ENCODE measurements at regions not wholly inside any gene's neighbourhood (a gene's known extent, or its start where the extent isn't known, plus 50 kb on each side); places are given as distances from the start of the nearest gene placed in this dataset.
"Not testable (repeated sequence)": the region's sequence is repeated elsewhere in the genome, so short reads cannot be mapped to it uniquely, and the experiment has no call there.

DNA sequence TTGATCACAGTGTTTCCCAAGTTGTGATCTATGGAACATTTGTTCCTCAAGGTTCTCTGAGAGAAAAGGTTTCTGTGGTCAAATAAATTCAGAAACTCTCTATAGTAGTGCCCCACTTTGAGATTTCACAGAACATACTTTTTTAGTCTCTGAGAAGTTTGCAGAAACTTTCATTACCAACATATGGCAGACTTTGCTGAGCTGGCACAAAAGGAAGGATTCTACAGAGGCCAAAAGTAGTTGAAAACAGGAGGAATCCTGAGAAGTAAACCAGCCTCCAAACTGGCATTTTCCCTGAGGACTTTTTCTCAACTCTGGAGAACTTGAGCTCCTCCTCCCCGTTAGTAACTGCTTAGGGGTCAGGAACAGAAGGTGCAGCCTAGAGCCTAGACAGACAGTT, 117.8 kb upstream of the ESX1 start:
- no peak for TF ChIP-seq EZH2phosphoT487 (IDR thresholded peaks at IDR 0.05; ENCODE audit: low read depth)
- no peak for TF ChIP-seq CTCF (IDR thresholded peaks at IDR 0.05; ENCODE audit: low read depth, low read length)
- Histone ChIP-seq H3K9me3 (ENCODE audit: insufficient read depth, low read length) (no peaks in the 10 kb centered on the region), H3K36me3 (replicated peaks; ENCODE audit: low read depth, low read length) (no peaks in the 10 kb centered on the region), H3K4me3 (ENCODE audit: low read length) (no peak overlapping the region), H3K27me3 (ENCODE audit: low read depth, low read length) (no peaks in the 10 kb centered on the region), H3K4me2 (ENCODE audit: low read length) (no peak overlapping the region), H4K20me1 (ENCODE audit: insufficient read depth, low read length) (no peaks in the 10 kb centered on the region), H3K9ac (ENCODE audit: low read length) (no peak overlapping the region), H3K4me1 (ENCODE audit: low read length) (no peaks in the 10 kb centered on the region), H2AFZ (ENCODE audit: low read depth, low read length) (no peak overlapping the region), H3K79me2 (ENCODE audit: low read length) (no peaks in the 10 kb centered on the region), H3K27ac (ENCODE audit: low read length) (no peak overlapping the region)

GRCh38 chrX:104370089-104370488, 115.4 kb upstream of the ESX1 start:
- Histone ChIP-seq H3K27ac (ENCODE audit: low read length) (no peak overlapping the region), H4K20me1 (ENCODE audit: insufficient read depth, low read length) (no peaks in the 10 kb centered on the region), H3K4me1 (ENCODE audit: low read length) (no peaks in the 10 kb centered on the region), H3K9ac (ENCODE audit: low read length) (no peak overlapping the region), H3K36me3 (replicated peaks; ENCODE audit: low read depth, low read length) (no peaks in the 10 kb centered on the region), H3K9me3 (ENCODE audit: insufficient read depth, low read length) (no peaks in the 10 kb centered on the region), H3K79me2 (ENCODE audit: low read length) (no peaks in the 10 kb centered on the region), H3K27me3 (ENCODE audit: low read depth, low read length) (no peaks in the 10 kb centered on the region), H3K4me3 (ENCODE audit: low read length) (no peak overlapping the region), H3K4me2 (ENCODE audit: low read length) (no peak overlapping the region), H2AFZ (ENCODE audit: low read depth, low read length) (no peak overlapping the region)
- TF ChIP-seq EZH2phosphoT487 (IDR thresholded peaks at IDR 0.05; ENCODE audit: low read depth) (no peak), CTCF (IDR thresholded peaks at IDR 0.05; ENCODE audit: low read depth, low read length) (no peak)

GRCh38 chrX:104360774-104361173, 106.0 kb upstream of the ESX1 start:
- H3K4me3 ChIP-seq (ENCODE audit: low read length); H3K79me2 ChIP-seq (ENCODE audit: low read length); H3K9me3 ChIP-seq (ENCODE audit: insufficient read depth, low read length); H3K36me3 ChIP-seq (replicated peaks; ENCODE audit: low read depth, low read length); H2AFZ ChIP-seq (ENCODE audit: low read depth, low read length); H4K20me1 ChIP-seq (ENCODE audit: insufficient read depth, low read length); H3K9ac ChIP-seq (ENCODE audit: low read length); H3K4me2 ChIP-seq (ENCODE audit: low read length); H3K27me3 ChIP-seq (ENCODE audit: low read depth, low read length); H3K4me1 ChIP-seq (ENCODE audit: low read length); H3K27ac ChIP-seq (ENCODE audit: low read length): not testable (repeated sequence)

DNA sequence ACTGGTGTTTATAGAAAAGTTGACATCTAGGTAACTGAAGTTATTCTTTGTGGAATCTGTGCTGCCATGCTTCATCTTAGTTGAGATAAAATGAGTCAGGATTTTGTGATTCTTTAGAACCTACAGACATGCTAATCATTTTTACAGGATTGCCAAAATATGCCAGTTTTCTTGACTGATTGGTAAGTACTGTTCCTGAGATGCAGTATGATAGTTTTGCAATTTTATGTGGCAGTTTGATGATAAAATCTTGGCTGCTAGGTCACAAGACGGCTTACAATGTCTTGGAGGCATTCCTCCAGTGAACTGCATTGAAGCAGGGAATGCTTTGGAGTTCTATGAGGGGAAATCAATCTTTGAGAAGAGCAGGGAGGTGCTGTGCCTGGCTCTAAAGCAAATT, 104.4 kb upstream of the ESX1 start:
- H3K4me3 ChIP-seq (ENCODE audit: low read length) = no peak overlapping the region
- no peaks in the 10 kb centered on the region for H3K36me3 ChIP-seq (replicated peaks; ENCODE audit: low read depth, low read length)
- no peak overlapping the region for H2AFZ ChIP-seq (ENCODE audit: low read depth, low read length)

More for the DNA sequence above, 104.4 kb upstream of the ESX1 start:
- no peak overlapping the region for H3K27ac ChIP-seq (ENCODE audit: low read length)
- H3K4me1 ChIP-seq (ENCODE audit: low read length) = no peaks in the 10 kb centered on the region
- no peak overlapping the region for H3K9ac ChIP-seq (ENCODE audit: low read length)
- no peaks in the 10 kb centered on the region for H3K27me3 ChIP-seq (ENCODE audit: low read depth, low read length)
- no peaks in the 10 kb centered on the region for H3K79me2 ChIP-seq (ENCODE audit: low read length)
- no peaks in the 10 kb centered on the region for H4K20me1 ChIP-seq (ENCODE audit: insufficient read depth, low read length)
- no peak overlapping the region for H3K4me2 ChIP-seq (ENCODE audit: low read length)
- TF ChIP-seq CTCF (IDR thresholded peaks at IDR 0.05; ENCODE audit: low read depth, low read length) (no peak), EZH2phosphoT487 (IDR thresholded peaks at IDR 0.05; ENCODE audit: low read depth) (no peak)
- no peaks in the 10 kb centered on the region for H3K9me3 ChIP-seq (ENCODE audit: insufficient read depth, low read length)

Data from OCI-LY3 (cell line).